ENCODE measurements at regions not wholly inside any gene's neighbourhood (a gene's known extent, or its start where the extent isn't known, plus 50 kb on each side); places are given as distances from the start of the nearest gene placed in this dataset.

GRCh38 chr15:39061952-39062464, 497.4 kb upstream of the RASGRP1 start:
- Histone ChIP-seq H3K9me3 (no peaks in the 10 kb centered on the region), H3K27me3 (no peaks in the 10 kb centered on the region), H3K4me3 (no peak overlapping the region), H3K4me1 (no peaks in the 10 kb centered on the region), H3K27ac (no peak overlapping the region), H3K36me3 (no peaks in the 10 kb centered on the region)
- intact Hi-C loops (cut with DNase I; ENCODE audit: low total_unique reads): no loop called here
- no peak for TF ChIP-seq CTCF (IDR thresholded peaks at IDR 0.05)
- no peak for DNase-seq

- Histone ChIP-seq H3K27me3 (no peaks in the 10 kb centered on the region), H3K4me1 (no peaks in the 10 kb centered on the region), H3K27ac (no peak overlapping the region), H3K4me3 (no peak overlapping the region), H3K9me3 (no peaks in the 10 kb centered on the region), H3K36me3 (no peaks in the 10 kb centered on the region)
- intact Hi-C loops (cut with DNase I; ENCODE audit: low total_unique reads): no loop called here
- DNase-seq: no peak
- no peak for TF ChIP-seq CTCF (IDR thresholded peaks at IDR 0.05)
Measured at GRCh38 chr15:39066677-39067076, 502.1 kb upstream of the RASGRP1 start.

GRCh38 chr15:39074341-39074985, 506.4 kb upstream of the THBS1 start:
- H3K4me1 ChIP-seq: peaks cover 0 to 5% (median 0%) of the 10 kb centered on the region in 4 donors
- H3K4me3 ChIP-seq: no peak overlapping the region
- no peak overlapping the region for H3K27ac ChIP-seq
- H3K36me3 ChIP-seq: no peaks in the 10 kb centered on the region
- intact Hi-C loops (cut with DNase I; ENCODE audit: low total_unique reads): no loop called here
- no peak for DNase-seq
- H3K9me3 ChIP-seq: no peaks in the 10 kb centered on the region
- H3K27me3 ChIP-seq: no peaks in the 10 kb centered on the region
- no peak for TF ChIP-seq CTCF (IDR thresholded peaks at IDR 0.05)

GRCh38 chr15:39075311-39075710, 505.6 kb upstream of the THBS1 start:
- Histone ChIP-seq H3K27ac (no peak overlapping the region), H3K9me3 (no peaks in the 10 kb centered on the region), H3K27me3 (no peaks in the 10 kb centered on the region), H3K36me3 (no peaks in the 10 kb centered on the region), H3K4me1 (peaks cover 0 to 5% (median 0%) of the 10 kb centered on the region in 4 donors), H3K4me3 (no peak overlapping the region)
- DNase-seq: no peak
- TF ChIP-seq CTCF (IDR thresholded peaks at IDR 0.05): no peak
- intact Hi-C loops (cut with DNase I; ENCODE audit: low total_unique reads): no loop called here

- Histone ChIP-seq H3K36me3 (no peaks in the 10 kb centered on the region), H3K9me3 (no peaks in the 10 kb centered on the region), H3K4me1 (peaks cover 0 to 5% (median 0%) of the 10 kb centered on the region in 4 donors), H3K27ac (no peak overlapping the region), H3K27me3 (no peaks in the 10 kb centered on the region), H3K4me3 (no peak overlapping the region)
- no peak for DNase-seq
- intact Hi-C loops (cut with DNase I; ENCODE audit: low total_unique reads): no loop called here
- TF ChIP-seq CTCF (IDR thresholded peaks at IDR 0.05): no peak
Measured at GRCh38 chr15:39075756-39076341, 505.0 kb upstream of the THBS1 start.
